Mammary epithelial cell (primary cell): ENCODE measurements at regions not wholly inside any gene's neighbourhood (a gene's known extent, or its start where the extent isn't known, plus 50 kb on each side); places are given as distances from the start of the nearest gene placed in this dataset.

Experiments
- CTCF ChIP-seq, 2 donors: IDR thresholded peaks in 1 of 2; conservative IDR thresholded peaks in 1 of 2; 2 replicates each; pipeline ENCODE4 v1.5.1; 2011 to 2012; ENCODE audit warnings: inconsistent platforms in 2 of 2, low read length in 2 of 2, mild to moderate bottlenecking in 2 of 2, control low read depth in 1 of 2, low read depth in 1 of 2; ENCODE audit not compliant: insufficient read depth in 1 of 2; ENCODE audit errors: extremely low read depth in 1 of 2
- EZH2 ChIP-seq: IDR thresholded peaks from 2 replicates; pipeline ENCODE4 v1.6.1; 2012; ENCODE audit warnings: low read length, inconsistent platforms, borderline replicate concordance

- TF ChIP-seq CTCF (conservative IDR thresholded peaks at IDR 0.05 in 1 of 2, IDR thresholded peaks at IDR 0.05 in 1 of 2; ENCODE audit: extremely low read depth in 1 of 2, insufficient read depth in 1 of 2, low read depth in 1 of 2, low read length in 2 of 2), result no peak
- no peak for TF ChIP-seq EZH2
Measured at GRCh38 chr6:134663800-134664535, 285.9 kb downstream of the ALDH8A1 start.
